Endothelial cell (in vitro differentiated cells): ENCODE measurements at regions not wholly inside any gene's neighbourhood (a gene's known extent, or its start where the extent isn't known, plus 50 kb on each side); places are given as distances from the start of the nearest gene placed in this dataset.

Experiments used
- DNase-seq: peaks from one replicate; pipeline ENCODE4 v3.0.0; 2021; ENCODE audit warnings: low spot score
- H3K27ac Mint-ChIP-seq: one replicate; pipeline ENCODE4 v1.8.0; 2021; ENCODE audit warnings: mixed read lengths, inconsistent platforms; ENCODE audit not compliant: unreplicated experiment
- H3K27me3 Mint-ChIP-seq: one replicate; pipeline ENCODE4 v1.8.0; 2021; ENCODE audit warnings: mild to moderate bottlenecking, moderate library complexity, mixed read lengths, inconsistent platforms; ENCODE audit not compliant: unreplicated experiment
- H3K36me3 Mint-ChIP-seq: one replicate; pipeline ENCODE4 v1.8.0; 2021; ENCODE audit warnings: mild to moderate bottlenecking, low read depth, mixed read lengths, inconsistent platforms; ENCODE audit not compliant: unreplicated experiment
- H3K4me1 Mint-ChIP-seq: one replicate; pipeline ENCODE4 v1.8.0; 2021; ENCODE audit warnings: mild to moderate bottlenecking, mixed read lengths, inconsistent platforms; ENCODE audit not compliant: unreplicated experiment
- H3K4me3 Mint-ChIP-seq: one replicate; pipeline ENCODE4 v1.8.0; 2021; ENCODE audit warnings: mild to moderate bottlenecking, mixed read lengths, inconsistent platforms; ENCODE audit not compliant: unreplicated experiment
- H3K9me3 Mint-ChIP-seq: one replicate; pipeline ENCODE4 v1.8.0; 2021; ENCODE audit warnings: mixed read lengths, inconsistent platforms; ENCODE audit not compliant: unreplicated experiment
- TF ChIP-seq, protein P1 (sequence below): fragments of 200-600 bp; sonication (generic); IDR thresholded peaks from one replicate; pipeline ENCODE4 v1.5.0; 2021; ENCODE audit warnings: antibody characterized with exemption; ENCODE audit not compliant: unreplicated experiment

DNA sequence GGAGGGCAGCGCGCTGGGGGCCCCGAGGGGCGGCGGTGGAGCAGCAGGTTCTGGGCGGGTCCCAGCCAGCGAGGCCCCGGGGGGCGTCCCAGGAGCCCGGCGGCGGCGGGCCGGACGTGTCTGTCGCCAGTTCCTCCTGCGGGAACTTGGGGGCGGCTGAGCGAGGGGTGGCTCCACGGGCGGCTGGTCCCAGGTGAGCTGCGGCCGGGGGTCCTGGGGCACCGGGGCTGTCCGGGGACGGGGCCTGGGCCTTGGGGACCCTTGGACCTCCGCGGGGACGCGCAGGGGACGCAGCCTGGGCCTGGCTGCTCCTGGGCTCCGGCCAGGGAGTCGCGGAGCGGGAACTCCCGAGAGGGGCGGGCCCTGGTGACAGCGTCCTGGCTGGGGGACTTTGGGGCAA is 54.2 kb upstream of the ZNF267 start:
- H3K36me3 Mint-ChIP-seq, result peaks cover 4% of the 10 kb centered on the region
- H3K9me3 Mint-ChIP-seq, result peaks cover 28% of the 10 kb centered on the region
- H3K27me3 Mint-ChIP-seq, result no peaks in the 10 kb centered on the region
- no peak for DNase-seq
- H3K4me1 Mint-ChIP-seq, result no peaks in the 10 kb centered on the region
- no peak overlapping the region for H3K4me3 Mint-ChIP-seq
- no peak overlapping the region for H3K27ac Mint-ChIP-seq
- TF ChIP-seq, protein P1, sequence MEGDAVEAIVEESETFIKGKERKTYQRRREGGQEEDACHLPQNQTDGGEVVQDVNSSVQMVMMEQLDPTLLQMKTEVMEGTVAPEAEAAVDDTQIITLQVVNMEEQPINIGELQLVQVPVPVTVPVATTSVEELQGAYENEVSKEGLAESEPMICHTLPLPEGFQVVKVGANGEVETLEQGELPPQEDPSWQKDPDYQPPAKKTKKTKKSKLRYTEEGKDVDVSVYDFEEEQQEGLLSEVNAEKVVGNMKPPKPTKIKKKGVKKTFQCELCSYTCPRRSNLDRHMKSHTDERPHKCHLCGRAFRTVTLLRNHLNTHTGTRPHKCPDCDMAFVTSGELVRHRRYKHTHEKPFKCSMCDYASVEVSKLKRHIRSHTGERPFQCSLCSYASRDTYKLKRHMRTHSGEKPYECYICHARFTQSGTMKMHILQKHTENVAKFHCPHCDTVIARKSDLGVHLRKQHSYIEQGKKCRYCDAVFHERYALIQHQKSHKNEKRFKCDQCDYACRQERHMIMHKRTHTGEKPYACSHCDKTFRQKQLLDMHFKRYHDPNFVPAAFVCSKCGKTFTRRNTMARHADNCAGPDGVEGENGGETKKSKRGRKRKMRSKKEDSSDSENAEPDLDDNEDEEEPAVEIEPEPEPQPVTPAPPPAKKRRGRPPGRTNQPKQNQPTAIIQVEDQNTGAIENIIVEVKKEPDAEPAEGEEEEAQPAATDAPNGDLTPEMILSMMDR, result no peak

DNA sequence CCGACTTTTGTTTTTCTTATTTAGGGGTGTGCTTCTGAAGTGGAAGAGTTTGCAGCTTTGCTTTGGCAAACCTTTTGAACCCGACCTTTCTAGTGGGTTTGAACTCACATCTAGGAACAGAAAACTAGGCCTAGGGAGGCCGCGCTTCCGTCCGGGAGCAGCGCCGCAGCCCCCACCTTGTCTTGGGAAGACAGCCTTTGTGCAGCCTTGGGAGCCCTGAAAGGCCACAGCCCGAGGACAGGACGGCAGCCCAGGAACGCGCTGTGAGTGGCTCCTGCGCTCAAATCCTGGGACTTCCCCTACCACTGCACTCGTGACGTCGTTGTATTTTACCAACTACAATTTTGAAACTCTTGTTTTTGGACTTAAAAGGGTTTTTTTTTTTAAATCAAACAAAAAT is 53.7 kb upstream of the ZNF267 start:
- Mint-ChIP-seq H3K27me3 (no peaks in the 10 kb centered on the region), H3K4me3 (no peak overlapping the region), H3K4me1 (no peaks in the 10 kb centered on the region), H3K9me3 (peaks cover 29% of the 10 kb centered on the region), H3K27ac (no peak overlapping the region), H3K36me3 (peaks cover 4% of the 10 kb centered on the region)
- TF ChIP-seq, protein P1, result no peak
- no peak for DNase-seq
